Liver (tissue), 8 donors: ENCODE measurements at regions not wholly inside any gene's neighbourhood (a gene's known extent, or its start where the extent isn't known, plus 50 kb on each side); places are given as distances from the start of the nearest gene placed in this dataset.

Experiments used
- DNase-seq: peaks from one replicate; pipeline ENCODE4 v3.0.0-alpha.2; 2017; ENCODE audit warnings: low spot score
- H3K27ac ChIP-seq, 2 donors: one replicate each; pipeline ENCODE4 v1.7.0; 2013; ENCODE audit warnings: inconsistent platforms in 2 of 2, low read length in 2 of 2, control low read depth in 1 of 2, low read depth in 1 of 2, mild to moderate bottlenecking in 1 of 2
- H3K27me3 ChIP-seq, 4 donors: one replicate each; pipeline versions ENCODE4 v1.6.1 to v1.7.0; 2013; ENCODE audit warnings: low read length in 3 of 4, inconsistent platforms in 1 of 4, mild to moderate bottlenecking in 1 of 4, moderate library complexity in 1 of 4; ENCODE audit not compliant: control insufficient read depth in 4 of 4, insufficient read depth in 4 of 4
- H3K36me3 ChIP-seq, 4 donors: one replicate each; pipeline versions ENCODE4 v1.6.1 to v1.7.0; 2013; ENCODE audit warnings: low read length in 3 of 4, mild to moderate bottlenecking in 3 of 4, low read depth in 1 of 4, moderate library complexity in 1 of 4; ENCODE audit not compliant: control insufficient read depth in 4 of 4, insufficient read depth in 3 of 4
- H3K4me1 ChIP-seq, 4 donors: one replicate each; pipeline versions ENCODE4 v1.6.1 to v1.7.0; 2013; ENCODE audit warnings: low read length in 3 of 4, mild to moderate bottlenecking in 3 of 4, moderate library complexity in 1 of 4; ENCODE audit not compliant: control insufficient read depth in 4 of 4, insufficient read depth in 4 of 4
- H3K4me3 ChIP-seq, 3 donors: one replicate each; pipeline versions ENCODE4 v1.6.1 to v1.7.0; 2013; ENCODE audit warnings: low read length in 3 of 3, control low read depth in 1 of 3, low read depth in 1 of 3, mild to moderate bottlenecking in 1 of 3
- H3K9ac ChIP-seq, 2 donors: one replicate each; pipeline ENCODE4 v1.7.0; 2013; ENCODE audit warnings: low read length in 2 of 2, mild to moderate bottlenecking in 2 of 2, moderate library complexity in 2 of 2, control low read depth in 1 of 2, low read depth in 1 of 2
- H3K9me3 ChIP-seq, 4 donors: one replicate each; pipeline versions ENCODE4 v1.6.1 to v1.7.0; 2013; ENCODE audit warnings: low read length in 3 of 4; ENCODE audit not compliant: control insufficient read depth in 4 of 4
- CTCF ChIP-seq: fragments of 150-350 bp; IDR thresholded peaks from 2 replicates; pipeline ENCODE4 v1.5.1; 2017; ENCODE audit warnings: improper control_type of control experiment, low read depth, low read length; ENCODE audit not compliant: missing input control
- EGR1 ChIP-seq, 2 donors: IDR thresholded peaks; 2 replicates each; pipeline ENCODE4 v1.6.1; 2016 to 2018; ENCODE audit warnings: antibody characterized with exemption in 2 of 2, low read depth in 2 of 2
- FOXA1 ChIP-seq: IDR thresholded peaks from 2 replicates; pipeline ENCODE4 v1.6.1; 2016; ENCODE audit warnings: antibody characterized with exemption
- FOXA2 ChIP-seq: IDR thresholded peaks from 2 replicates; pipeline ENCODE4 v1.6.1; 2016; ENCODE audit warnings: antibody characterized with exemption
- GABPA ChIP-seq, 2 donors: IDR thresholded peaks in 1 of 2; conservative IDR thresholded peaks in 1 of 2; 2 replicates each; pipeline ENCODE4 v1.6.1; 2016; ENCODE audit warnings: antibody characterized with exemption in 2 of 2, mild to moderate bottlenecking in 1 of 2, moderate library complexity in 1 of 2
- HNF4A ChIP-seq, 2 donors: conservative IDR thresholded peaks; 2 replicates each; pipeline ENCODE4 v1.6.1; 2016; ENCODE audit warnings: antibody characterized with exemption in 2 of 2, mild to moderate bottlenecking in 2 of 2
- HNF4G ChIP-seq: IDR thresholded peaks from 2 replicates; pipeline ENCODE4 v1.6.1; 2016; ENCODE audit warnings: antibody characterized with exemption
- JUND ChIP-seq, 2 donors: IDR thresholded peaks; 2 replicates each; pipeline ENCODE4 v1.6.1; 2016; ENCODE audit warnings: antibody characterized with exemption in 2 of 2
- MAX ChIP-seq: IDR thresholded peaks from 2 replicates; pipeline ENCODE4 v1.6.1; 2016; ENCODE audit warnings: antibody characterized with exemption
- NR2F2 ChIP-seq: IDR thresholded peaks from 2 replicates; pipeline ENCODE4 v1.6.1; 2016; ENCODE audit warnings: antibody characterized with exemption
- RAD21 ChIP-seq, 2 donors: IDR thresholded peaks; 2 replicates each; pipeline ENCODE4 v1.6.1; 2016; ENCODE audit warnings: antibody characterized with exemption in 2 of 2, mild to moderate bottlenecking in 2 of 2
- RXRA ChIP-seq, 2 donors: IDR thresholded peaks; 2 replicates each; pipeline ENCODE4 v1.6.1; 2017 to 2018; ENCODE audit warnings: antibody characterized with exemption in 2 of 2, mild to moderate bottlenecking in 1 of 2
- SP1 ChIP-seq: IDR thresholded peaks from 2 replicates; pipeline ENCODE4 v1.6.1; 2018; ENCODE audit warnings: antibody characterized with exemption, mild to moderate bottlenecking
- TAF1 ChIP-seq: conservative IDR thresholded peaks from 2 replicates; pipeline ENCODE4 v1.6.1; 2016; ENCODE audit warnings: antibody characterized with exemption, mild to moderate bottlenecking
- YY1 ChIP-seq: IDR thresholded peaks from 2 replicates; pipeline ENCODE4 v1.6.1; 2016; ENCODE audit warnings: antibody characterized with exemption, mild to moderate bottlenecking
- WGBS: extraction: QIAGEN DNeasy Blood & Tissue Kit; methylation state at CpG from one replicate; pipeline ENCODE4 v1.1.7; 2013; 5-methylcytosine and 5-hydroxymethylcytosine counted together
- TF ChIP-seq, protein P1 (sequence below): IDR thresholded peaks from 2 replicates; pipeline ENCODE4 v1.6.1; 2016; ENCODE audit warnings: antibody characterized with exemption
- donor health status: healthy.
- donor health status: healthy.
- donor health status: healthy.
- donor health status: healthy.
- donor health status: healthy.

DNA sequence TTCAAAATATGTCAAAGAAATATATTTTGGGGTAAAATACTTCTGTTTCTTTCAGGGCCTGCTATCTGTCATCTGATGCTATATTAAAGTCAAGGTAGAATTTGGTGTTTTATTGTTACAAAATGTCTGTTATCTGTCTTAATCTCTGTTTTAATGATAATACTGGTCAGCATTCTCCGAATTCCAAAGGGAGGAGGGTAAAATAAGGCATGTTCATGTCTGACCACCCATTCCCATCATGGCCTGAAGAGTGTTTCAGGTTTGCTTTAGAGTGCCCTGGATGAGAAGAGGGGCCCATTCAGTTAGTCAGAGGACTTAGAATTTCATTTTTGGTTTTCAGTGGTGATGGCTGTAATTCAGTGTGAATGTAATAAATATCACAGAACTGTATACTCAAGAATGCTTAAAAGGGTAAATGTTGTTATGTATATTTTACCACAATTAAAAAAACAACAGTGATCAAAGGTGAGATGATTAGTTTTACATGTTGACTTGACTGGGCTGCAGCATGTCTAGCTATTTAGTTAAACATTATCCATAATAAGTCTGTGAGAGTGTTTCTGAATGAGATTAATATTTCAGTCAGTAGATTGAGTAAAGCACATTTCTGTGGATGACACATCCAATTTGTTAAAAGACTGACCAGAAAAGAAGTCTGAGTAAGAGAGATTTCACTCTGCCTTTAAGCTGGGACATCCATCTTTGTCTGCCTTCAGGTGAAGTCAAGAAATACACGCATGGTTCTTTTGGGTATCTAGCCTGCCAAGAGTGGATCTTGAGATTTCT, 467.9 kb upstream of the SYT4 start:
- TF ChIP-seq, protein P1, sequence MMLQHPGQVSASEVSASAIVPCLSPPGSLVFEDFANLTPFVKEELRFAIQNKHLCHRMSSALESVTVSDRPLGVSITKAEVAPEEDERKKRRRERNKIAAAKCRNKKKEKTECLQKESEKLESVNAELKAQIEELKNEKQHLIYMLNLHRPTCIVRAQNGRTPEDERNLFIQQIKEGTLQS: no peak
- TF ChIP-seq RAD21 (IDR thresholded peaks at IDR 0.05) (no peak), HNF4A (conservative IDR thresholded peaks at IDR 0.05) (no peak), YY1 (no peak), EGR1 (IDR thresholded peaks at IDR 0.05; ENCODE audit: low read depth in 2 of 2) (no peak), HNF4G (no peak), SP1 (no peak), NR2F2 (no peak), RXRA (IDR thresholded peaks at IDR 0.05) (no peak)
- Histone ChIP-seq H3K4me3 (no peak overlapping the region), H3K4me1 (no peaks in the 10 kb centered on the region), H3K9ac (no peak overlapping the region), H3K36me3 (no peaks in the 10 kb centered on the region), H3K27ac (no peak overlapping the region), H3K27me3 (no peaks in the 10 kb centered on the region), H3K9me3 (peaks cover 0 to 8% (median 4%) of the 10 kb centered on the region in 4 donors)
- 74% methylated on average over 2 of the region's 2 CpGs for WGBS
- DNase-seq: no peak

GRCh38 chr18:43751203-43751602, 473.9 kb upstream of the SYT4 start:
- Histone ChIP-seq H3K27ac (no peak overlapping the region), H3K9ac (no peak overlapping the region), H3K4me3 (no peak overlapping the region), H3K9me3 (no peaks in the 10 kb centered on the region), H3K36me3 (no peaks in the 10 kb centered on the region), H3K4me1 (no peaks in the 10 kb centered on the region), H3K27me3 (no peaks in the 10 kb centered on the region)
- no peak for DNase-seq
- TF ChIP-seq, protein P1: no peak
- TF ChIP-seq SP1 (no peak), MAX (no peak), GABPA (IDR thresholded peaks at IDR 0.05 in 1 of 2, conservative IDR thresholded peaks at IDR 0.05 in 1 of 2) (no peak), TAF1 (no peak)

DNA sequence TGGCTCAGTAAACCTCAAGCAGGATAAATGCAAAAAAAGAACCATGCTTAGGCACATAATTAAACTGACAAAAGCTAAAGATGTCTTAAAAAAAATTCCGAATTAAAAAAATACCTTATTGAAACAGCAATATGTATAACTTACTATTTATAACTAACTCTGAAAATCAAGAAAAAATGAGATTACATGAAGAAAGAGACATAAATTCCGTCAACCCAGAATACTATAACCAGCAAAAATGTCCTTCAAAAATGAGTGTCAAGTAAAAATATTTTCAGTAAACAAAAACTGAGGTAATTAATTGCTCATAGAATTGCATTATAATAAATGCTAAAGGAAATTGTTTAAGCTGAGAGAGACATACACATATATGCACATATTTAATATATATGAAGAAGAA, 474.5 kb upstream of the SYT4 start:
- H3K27ac ChIP-seq: no peak overlapping the region
- H3K27me3 ChIP-seq: no peaks in the 10 kb centered on the region
- TF ChIP-seq FOXA1 (no peak), FOXA2 (no peak), NR2F2 (no peak), CTCF (no peak), JUND (IDR thresholded peaks at IDR 0.05) (no peak), HNF4A (conservative IDR thresholded peaks at IDR 0.05) (no peak)
- no peaks in the 10 kb centered on the region for H3K9me3 ChIP-seq
- no peaks in the 10 kb centered on the region for H3K4me1 ChIP-seq
- no peak overlapping the region for H3K4me3 ChIP-seq
- DNase-seq: no peak
- H3K9ac ChIP-seq: no peak overlapping the region
- no peaks in the 10 kb centered on the region for H3K36me3 ChIP-seq
- WGBS: 71% methylated on average over 2 of the region's 2 CpGs
